Hepatocyte (in vitro differentiated cells): ENCODE measurements at regions not wholly inside any gene's neighbourhood (a gene's known extent, or its start where the extent isn't known, plus 50 kb on each side); places are given as distances from the start of the nearest gene placed in this dataset.

ENCODE experiments used
- DNase-seq: peaks from one replicate; pipeline ENCODE4 v3.0.0-alpha.2; 2016; ENCODE audit warnings: low spot score
- H2AFZ ChIP-seq: fragments of 200-600 bp; sonication (generic); 2 replicates; pipeline ENCODE4 v1.6.0; 2016; ENCODE audit warnings: antibody characterized with exemption, mild to moderate bottlenecking
- H3K27ac ChIP-seq: fragments of 200-600 bp; sonication (generic); 2 replicates; pipeline ENCODE4 v1.5.1; 2016; ENCODE audit warnings: mild to moderate bottlenecking
- H3K27me3 ChIP-seq: fragments of 200-600 bp; sonication (generic); 2 replicates; pipeline ENCODE4 v1.6.1; 2016
- H3K36me3 ChIP-seq: fragments of 200-600 bp; sonication (generic); replicated peaks from 2 replicates; pipeline ENCODE4 v1.5.1; 2016; ENCODE audit warnings: low read depth; ENCODE audit not compliant: insufficient read depth
- H3K4me1 ChIP-seq: fragments of 200-600 bp; sonication (generic); 2 replicates; pipeline ENCODE4 v1.5.1; 2016; ENCODE audit warnings: mild to moderate bottlenecking, moderate library complexity; ENCODE audit not compliant: insufficient read depth
- H3K4me2 ChIP-seq: fragments of 200-600 bp; sonication (generic); 2 replicates; pipeline ENCODE4 v1.6.0; 2016
- H3K4me3 ChIP-seq: fragments of 200-600 bp; sonication (generic); 2 replicates; pipeline ENCODE4 v1.5.1; 2016; ENCODE audit warnings: mild to moderate bottlenecking
- H3K79me2 ChIP-seq: fragments of 200-600 bp; sonication (generic); 2 replicates; pipeline ENCODE4 v1.6.0; 2017; ENCODE audit warnings: mild to moderate bottlenecking
- H3K9me2 ChIP-seq: fragments of 200-600 bp; sonication (generic); replicated peaks from 2 replicates; pipeline ENCODE4 v1.6.0; 2017; ENCODE audit warnings: mild to moderate bottlenecking; ENCODE audit not compliant: insufficient read depth
- H3K9me3 ChIP-seq: fragments of 200-600 bp; sonication (generic); 2 replicates; pipeline ENCODE4 v1.5.1; 2016; ENCODE audit warnings: low read depth, mild to moderate bottlenecking
- H4K20me1 ChIP-seq: fragments of 200-600 bp; sonication (generic); 2 replicates; pipeline ENCODE4 v1.6.0; 2016; ENCODE audit warnings: mild to moderate bottlenecking; ENCODE audit not compliant: insufficient read depth, poor library complexity, severe bottlenecking
- CTCF ChIP-seq: fragments of 200-600 bp; sonication (generic); IDR thresholded peaks from 2 replicates; pipeline ENCODE4 v1.5.1; 2016; ENCODE audit warnings: antibody characterized with exemption, mild to moderate bottlenecking; ENCODE audit not compliant: poor library complexity
- EZH2 ChIP-seq: fragments of 200-600 bp; sonication (generic); IDR thresholded peaks from 2 replicates; pipeline ENCODE4 v1.6.1; 2016; ENCODE audit warnings: antibody characterized with exemption, mild to moderate bottlenecking, borderline replicate concordance
- EZH2phosphoT487 ChIP-seq: fragments of 200-600 bp; sonication (generic); IDR thresholded peaks from one replicate; pipeline ENCODE4 v1.6.1; 2018; ENCODE audit warnings: antibody characterized with exemption, mild to moderate bottlenecking, low read depth, moderate library complexity; ENCODE audit not compliant: unreplicated experiment, severe bottlenecking
- WGBS: methylation state at CpG from one replicate; pipeline ENCODE4 v1.1.6; 2016; ENCODE audit warnings: low lambda C conversion rate; ENCODE audit errors: missing lambda C conversion rate; 5-methylcytosine and 5-hydroxymethylcytosine counted together

GRCh38 chrX:21126661-21127060, 247.6 kb upstream of the CNKSR2 start:
- no peaks in the 10 kb centered on the region for H3K4me1 ChIP-seq
- no peaks in the 10 kb centered on the region for H3K79me2 ChIP-seq
- H3K9me2 ChIP-seq: no peaks in the 10 kb centered on the region
- H3K9me3 ChIP-seq: no peaks in the 10 kb centered on the region
- no peak overlapping the region for H3K27ac ChIP-seq
- TF ChIP-seq EZH2 (no peak), EZH2phosphoT487 (no peak), CTCF (no peak)
- no peak for DNase-seq
- no peak overlapping the region for H3K4me3 ChIP-seq
- no peaks in the 10 kb centered on the region for H4K20me1 ChIP-seq
- H3K36me3 ChIP-seq: no peaks in the 10 kb centered on the region
- H3K27me3 ChIP-seq: no peaks in the 10 kb centered on the region
- H2AFZ ChIP-seq: no peak overlapping the region
- H3K4me2 ChIP-seq: no peak overlapping the region

GRCh38 chrX:21131346-21131745, 242.9 kb upstream of the CNKSR2 start:
- Histone ChIP-seq H3K27me3 (no peaks in the 10 kb centered on the region), H3K79me2 (no peaks in the 10 kb centered on the region), H3K4me1 (no peaks in the 10 kb centered on the region), H2AFZ (no peak overlapping the region), H4K20me1 (no peaks in the 10 kb centered on the region), H3K4me3 (no peak overlapping the region), H3K27ac (no peak overlapping the region), H3K4me2 (no peak overlapping the region), H3K9me3 (no peaks in the 10 kb centered on the region), H3K36me3 (no peaks in the 10 kb centered on the region), H3K9me2 (no peaks in the 10 kb centered on the region)
- TF ChIP-seq EZH2phosphoT487 (no peak), EZH2 (no peak), CTCF (no peak)
- WGBS: 54% methylated on average over 3 of the region's 3 CpGs
- DNase-seq: no peak

GRCh38 chrX:21131786-21132185, 242.4 kb upstream of the CNKSR2 start:
- no peaks in the 10 kb centered on the region for H3K9me2 ChIP-seq
- no peaks in the 10 kb centered on the region for H3K36me3 ChIP-seq
- TF ChIP-seq EZH2phosphoT487 (no peak), EZH2 (no peak), CTCF (no peak)
- WGBS: 84% methylated on average over 2 of the region's 2 CpGs
- DNase-seq: no peak
- no peak overlapping the region for H3K27ac ChIP-seq
- no peak overlapping the region for H2AFZ ChIP-seq
- H3K4me3 ChIP-seq: no peak overlapping the region
- H3K9me3 ChIP-seq: no peaks in the 10 kb centered on the region
- no peaks in the 10 kb centered on the region for H4K20me1 ChIP-seq
- no peaks in the 10 kb centered on the region for H3K27me3 ChIP-seq
- no peaks in the 10 kb centered on the region for H3K79me2 ChIP-seq
- no peak overlapping the region for H3K4me2 ChIP-seq
- no peaks in the 10 kb centered on the region for H3K4me1 ChIP-seq
